Fibroblast of skin of left quadriceps (primary cell): ENCODE measurements at regions not wholly inside any gene's neighbourhood (a gene's known extent, or its start where the extent isn't known, plus 50 kb on each side); places are given as distances from the start of the nearest gene placed in this dataset.

Source experiments
- DNase-seq, 2 experiments: peaks; one replicate each; pipeline ENCODE4 v3.0.0-alpha.2; 2013; ENCODE audit warnings: low read depth in 2 of 2

DNA sequence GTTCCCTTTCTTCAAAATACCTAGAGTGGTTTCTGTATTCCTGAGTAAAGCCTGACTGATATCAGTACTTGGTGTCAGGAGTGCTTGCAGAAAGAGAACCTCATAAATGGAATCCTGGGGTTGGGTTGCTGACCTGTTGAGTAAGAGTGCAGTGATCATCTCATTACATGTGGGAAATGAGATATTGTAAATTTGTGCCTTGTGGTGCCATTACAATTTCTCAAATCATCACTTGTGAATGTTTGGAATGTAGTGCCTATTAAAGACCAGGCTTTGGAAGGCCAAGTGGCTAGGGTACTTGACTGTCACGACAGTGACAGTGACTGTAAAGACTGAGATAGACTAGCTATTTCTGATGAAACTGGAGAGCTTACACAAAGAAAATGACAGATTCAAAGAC is 176.7 kb upstream of the CTTNBP2NL start:
- DNase-seq: no peak

DNA sequence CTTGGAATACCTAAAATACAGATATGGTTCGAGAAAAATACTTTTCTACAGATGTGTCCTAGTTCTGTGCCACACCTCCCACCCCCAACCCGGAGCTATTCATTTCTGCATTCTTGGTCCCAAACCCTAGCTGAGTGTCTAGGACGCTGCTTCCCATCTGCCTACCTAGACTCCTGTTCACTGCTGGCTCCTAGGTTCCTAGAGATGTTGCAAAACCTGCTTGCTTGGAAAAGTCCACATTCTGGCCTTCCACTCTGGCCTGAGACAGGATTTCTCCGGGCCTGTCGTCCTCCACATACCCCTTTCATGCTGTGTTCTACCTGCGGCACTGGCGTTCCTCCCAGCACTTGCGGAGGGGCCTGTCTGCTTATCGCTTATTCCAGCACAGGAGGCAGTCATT is 165.8 kb upstream of the CTTNBP2NL start:
- no peak for DNase-seq

DNA sequence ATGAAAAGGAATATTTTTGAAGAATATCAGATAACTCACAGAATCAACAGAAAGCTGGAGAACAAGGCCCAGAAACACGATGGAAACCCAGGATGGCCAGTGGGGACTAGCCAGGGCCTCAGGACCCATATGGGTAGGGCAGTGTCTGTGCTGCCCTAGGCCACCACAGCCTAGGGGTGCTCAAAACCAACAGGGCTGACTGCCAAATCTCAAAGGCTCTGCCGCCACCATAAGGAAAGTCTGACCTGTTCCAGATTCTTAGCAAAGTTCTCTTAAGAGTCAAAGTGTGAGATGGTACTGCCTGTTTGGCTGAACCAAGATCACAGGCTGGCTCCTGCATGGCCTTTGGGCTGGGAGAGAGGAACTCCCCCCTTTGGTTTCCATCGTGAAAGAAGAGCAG is 164.7 kb upstream of the CTTNBP2NL start:
- no peak for DNase-seq

- no peak for DNase-seq
Measured at GRCh38 chr1:112232848-112233247, 163.2 kb upstream of the CTTNBP2NL start.

- no peak for DNase-seq
Measured at GRCh38 chr1:112234710-112235109, 161.3 kb upstream of the CTTNBP2NL start.

DNA sequence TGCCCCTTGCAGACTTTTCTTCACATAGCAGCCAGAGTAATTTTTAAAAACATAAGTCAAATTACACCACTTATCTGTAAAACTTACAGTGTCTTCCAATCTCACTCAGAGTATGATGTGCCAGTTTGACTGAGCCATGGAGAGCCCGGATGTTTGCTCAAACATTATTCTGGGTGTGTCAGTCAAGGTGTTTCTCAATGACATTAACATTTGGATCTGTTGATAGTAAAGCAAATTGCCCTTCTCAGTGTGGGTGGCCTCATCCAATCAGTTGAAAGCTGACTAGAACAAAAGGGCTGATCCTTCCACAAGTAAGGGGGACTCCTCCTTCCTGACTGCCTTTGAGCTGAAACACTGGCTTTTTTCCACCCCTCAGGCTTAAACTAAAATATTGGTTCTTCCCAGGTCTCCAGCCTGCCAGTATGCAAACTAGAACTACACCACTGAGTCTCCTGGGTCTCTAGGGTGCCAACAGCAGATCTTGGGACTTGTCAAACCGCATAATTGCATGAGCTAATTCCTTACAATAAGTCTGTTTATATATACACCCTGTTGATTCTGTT is 157.9 kb upstream of the CTTNBP2NL start:
- DNase-seq: no peak

DNA sequence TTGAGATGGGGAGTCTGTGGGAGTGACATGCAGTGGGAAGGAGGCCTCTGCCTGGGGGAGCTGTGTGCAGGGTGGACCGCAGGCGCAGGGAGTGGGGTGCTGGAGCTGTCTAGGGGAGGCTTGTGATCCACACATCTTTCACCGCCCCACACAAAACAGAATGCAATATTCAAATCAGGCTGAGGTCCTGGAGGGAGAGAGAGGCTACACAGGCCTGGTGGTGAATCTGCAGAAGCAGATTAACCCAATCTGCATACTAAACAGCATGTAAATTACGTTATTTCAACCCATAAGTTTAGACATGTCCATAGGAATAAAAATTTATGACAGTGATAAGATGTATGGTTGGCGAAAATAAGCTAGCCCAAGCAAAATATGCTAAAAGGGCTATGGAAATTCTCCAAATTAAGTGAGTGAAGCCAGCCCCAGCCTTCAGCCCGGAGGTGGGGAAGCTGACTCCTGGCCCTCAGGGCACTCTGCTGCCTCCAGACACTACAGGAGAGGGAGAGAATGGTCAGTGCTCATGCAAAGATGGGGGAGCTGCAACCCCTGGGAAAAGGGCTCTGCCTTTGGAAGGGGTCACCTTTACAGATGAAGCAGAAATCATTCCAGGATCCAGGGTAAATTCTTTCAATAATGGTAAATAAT is 156.2 kb upstream of the CTTNBP2NL start:
- no peak for DNase-seq

DNA sequence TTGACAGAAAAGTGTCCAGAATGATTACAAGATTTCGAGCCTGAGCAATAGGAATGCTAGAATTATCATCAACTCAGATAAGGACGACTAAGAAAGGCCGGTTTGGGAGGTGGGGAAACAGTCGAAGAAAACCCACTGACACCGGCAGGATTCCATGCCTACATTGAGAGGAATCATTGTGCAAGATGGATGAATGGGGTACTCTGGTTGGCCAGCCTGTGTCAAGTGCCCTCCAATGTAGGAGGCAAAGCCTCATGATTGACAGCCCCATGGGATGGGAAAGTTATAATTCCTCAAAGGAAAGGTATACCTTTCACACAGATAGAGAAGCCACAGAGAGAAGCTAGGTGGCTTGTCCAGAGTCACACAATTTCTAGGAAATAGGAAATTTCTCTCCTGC is 153.5 kb upstream of the CTTNBP2NL start:
- DNase-seq: no peak

DNA sequence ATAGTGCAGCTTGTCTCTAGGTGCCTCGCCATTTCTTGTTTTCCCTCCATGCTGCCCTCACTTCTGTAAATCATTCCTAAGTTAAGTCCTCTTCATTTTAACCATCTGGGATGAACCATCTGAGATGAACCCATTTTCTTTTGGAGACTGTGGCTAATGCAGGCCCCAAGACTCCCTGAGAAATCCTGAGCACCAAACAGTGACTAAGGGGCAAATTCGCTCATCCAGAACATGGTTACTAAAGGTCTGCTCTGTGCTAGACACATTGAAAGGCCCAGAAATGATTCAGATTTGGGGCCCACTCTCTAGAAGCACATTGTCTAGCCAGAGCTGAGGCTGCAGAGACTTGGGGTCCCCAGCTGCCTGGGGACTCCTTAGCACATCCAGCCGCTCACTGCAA is 151.9 kb upstream of the CTTNBP2NL start:
- DNase-seq: no peak

- no peak for DNase-seq
Measured at GRCh38 chr1:112245114-112245513, 150.9 kb upstream of the CTTNBP2NL start.

DNA sequence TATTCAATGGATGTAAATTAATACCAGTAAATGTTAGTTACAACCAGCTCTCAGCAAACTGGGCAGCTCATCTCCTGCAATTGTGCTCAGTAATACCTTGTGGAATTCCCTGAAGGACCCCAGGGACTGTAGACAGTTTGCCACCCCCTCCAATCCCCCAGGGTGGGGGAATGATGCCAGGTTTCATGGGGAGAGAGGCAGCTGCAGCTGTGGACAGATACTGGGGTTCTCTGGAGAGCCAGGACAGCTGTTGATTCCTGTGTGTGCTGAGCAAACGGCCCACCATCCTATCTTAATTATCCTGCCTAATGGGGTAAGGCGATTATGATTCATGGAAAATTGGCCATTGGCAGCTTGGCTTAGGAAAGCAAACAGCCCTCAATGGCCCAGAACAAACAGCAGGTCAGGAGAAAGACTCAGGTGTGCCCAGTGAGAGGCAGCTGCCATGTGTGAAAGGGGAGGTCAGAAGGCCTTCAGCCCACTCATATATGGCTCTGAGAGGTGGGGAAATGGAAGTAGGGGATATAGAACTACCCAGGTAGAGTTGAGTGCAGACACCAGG is 148.9 kb upstream of the CTTNBP2NL start:
- no peak for DNase-seq

DNA sequence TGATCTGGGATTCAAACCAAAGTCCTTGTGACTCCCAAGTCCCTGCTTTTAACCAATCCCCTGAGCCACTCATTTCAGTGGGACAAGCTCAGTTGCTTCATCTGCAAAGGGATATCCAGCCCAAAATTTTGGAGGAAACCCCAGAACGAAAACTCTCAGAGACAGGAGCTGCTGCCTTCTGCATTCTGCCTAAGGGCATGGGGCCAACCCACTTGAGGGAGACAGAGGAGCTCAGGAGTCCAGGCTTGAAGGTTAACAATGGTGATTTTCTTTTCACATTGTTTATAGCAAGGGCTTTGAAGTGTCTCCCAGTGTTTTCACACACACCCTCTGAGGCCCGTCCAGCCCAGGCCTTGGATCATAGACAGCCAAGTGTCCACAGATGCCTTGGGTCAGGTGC is 148.1 kb upstream of the CTTNBP2NL start:
- no peak for DNase-seq

GRCh38 chr1:112250892-112251291 is 145.1 kb upstream of the CTTNBP2NL start:
- no peak for DNase-seq

DNA sequence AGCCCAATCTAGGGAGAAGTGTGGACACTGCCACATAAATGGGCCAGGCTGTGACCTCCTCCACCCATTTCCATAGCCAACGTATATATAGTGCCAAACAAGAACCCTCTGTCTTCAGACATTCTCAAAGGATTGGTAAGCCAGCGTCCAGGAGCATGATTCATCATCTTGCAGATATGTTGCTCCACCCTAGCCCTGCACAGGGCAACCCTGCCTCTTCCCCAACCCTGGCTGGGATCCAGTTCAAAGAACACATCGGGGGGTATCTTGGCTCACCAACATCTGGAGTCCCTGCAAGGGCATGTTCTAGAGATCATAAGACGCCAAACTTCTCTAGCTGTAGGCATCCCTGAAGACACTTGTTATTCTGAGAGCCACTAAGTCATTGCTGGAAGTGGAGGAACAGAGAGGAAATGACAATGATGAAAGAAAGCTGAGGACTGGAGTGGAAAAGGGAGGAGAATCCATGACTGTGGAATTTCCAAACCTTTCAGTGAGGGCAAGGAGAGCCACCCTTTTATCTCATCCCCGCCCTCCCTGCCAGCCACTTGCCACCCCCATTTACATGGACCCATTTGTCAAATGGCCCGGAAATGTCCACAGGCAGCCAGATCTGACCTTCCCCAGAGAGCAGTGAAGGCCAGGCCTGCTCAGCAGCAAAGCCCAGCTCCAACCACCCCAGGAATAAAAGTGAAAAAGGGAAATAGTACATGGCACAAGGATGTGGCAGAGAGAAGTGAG is 144.1 kb upstream of the CTTNBP2NL start:
- no peak for DNase-seq

DNA sequence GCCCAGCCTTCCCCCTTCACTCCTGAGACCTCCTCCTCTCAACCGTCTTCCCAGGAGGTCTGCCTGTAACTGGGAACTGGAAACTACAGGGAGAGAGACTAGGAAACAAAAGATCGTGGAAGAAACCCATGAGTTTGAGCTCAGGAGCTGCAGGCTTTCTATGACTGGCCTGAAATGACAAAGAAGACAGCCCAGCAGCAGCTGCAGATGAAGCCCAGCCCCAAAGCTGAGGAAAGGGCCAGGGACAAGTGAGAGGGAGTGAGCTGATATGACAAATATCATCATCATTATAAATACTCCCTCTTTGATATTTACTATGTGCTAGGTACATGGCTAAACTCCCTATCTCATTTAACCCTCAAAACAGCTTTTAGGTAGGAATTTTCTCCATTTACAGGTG is 142.6 kb upstream of the CTTNBP2NL start:
- DNase-seq: no peak

DNA sequence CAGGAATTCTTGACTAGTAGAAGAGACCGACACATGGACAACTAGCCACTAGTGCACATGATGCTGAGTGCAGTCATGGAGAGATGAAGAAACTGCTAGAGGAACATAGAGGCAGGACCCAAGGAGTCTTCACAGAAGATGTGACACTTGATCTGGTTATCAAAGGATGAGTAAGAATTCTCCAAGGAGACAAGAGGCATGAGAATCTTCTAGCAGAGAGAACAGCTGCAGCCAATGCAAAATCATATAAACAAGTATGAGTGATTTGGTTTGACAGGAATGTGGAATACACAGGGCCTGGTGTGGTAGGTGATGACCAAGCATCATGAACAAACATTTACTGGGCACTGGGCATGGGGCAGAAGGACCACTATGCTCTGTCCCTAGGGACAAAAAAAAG is 140.9 kb upstream of the CTTNBP2NL start:
- no peak for DNase-seq

GRCh38 chr1:112256411-112256810 is 139.6 kb upstream of the CTTNBP2NL start:
- no peak for DNase-seq

DNA sequence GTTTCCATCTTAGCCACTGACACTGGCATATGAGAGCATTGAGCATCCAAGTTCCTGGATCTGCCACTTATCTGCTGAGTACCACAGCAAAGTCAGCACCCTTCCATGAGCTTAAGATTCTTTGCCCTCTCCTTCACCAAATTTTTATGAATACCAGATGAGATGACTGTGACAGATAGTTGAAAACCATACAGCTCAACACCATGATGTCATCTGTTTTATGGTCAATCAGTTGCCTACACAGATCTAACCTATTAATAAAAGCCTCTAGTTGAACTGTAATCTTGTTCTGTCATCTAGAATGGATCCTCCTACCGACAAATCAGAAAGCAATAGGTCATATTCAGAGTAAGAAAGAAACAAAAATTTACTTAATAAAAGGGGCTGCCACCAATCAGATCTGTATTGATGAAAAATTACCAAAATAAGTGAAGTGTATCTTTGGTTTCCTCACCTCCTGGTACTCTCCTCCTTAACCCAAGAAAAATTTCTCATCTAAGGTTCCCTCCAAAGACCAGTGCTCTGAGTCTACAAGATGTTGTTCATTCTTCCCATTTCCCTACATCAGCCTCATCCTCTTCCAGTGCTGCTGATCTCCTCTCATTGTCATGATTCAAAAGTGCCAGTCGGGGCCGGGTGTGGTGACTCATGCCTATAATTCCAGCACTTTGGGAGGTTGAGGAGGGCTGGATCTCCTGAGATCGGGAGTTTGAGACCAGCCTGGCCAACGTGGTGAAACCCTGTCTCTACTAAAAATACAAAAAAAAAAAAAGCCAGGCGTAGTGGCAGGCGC is 138.8 kb upstream of the CTTNBP2NL start:
- no peak for DNase-seq

DNA sequence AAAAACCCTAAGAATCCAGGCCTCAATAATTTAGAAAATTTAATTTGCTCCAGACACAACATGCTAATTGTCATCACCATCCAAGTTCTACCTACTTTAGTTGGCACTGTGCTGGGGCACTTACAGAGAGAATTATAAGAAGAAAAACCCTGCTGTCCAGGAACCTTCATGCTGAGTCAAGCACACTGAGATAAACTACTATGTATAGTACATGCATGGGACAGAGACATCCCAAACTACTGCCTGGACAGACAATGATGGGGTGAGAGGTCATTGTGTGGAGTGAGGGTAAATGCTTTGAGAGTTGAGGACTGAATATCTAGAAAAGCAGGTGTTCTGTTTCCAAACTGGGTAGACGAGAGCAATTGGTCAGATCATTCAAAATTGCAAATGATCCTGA is 135.3 kb upstream of the CTTNBP2NL start:
- no peak for DNase-seq

GRCh38 chr1:112262316-112262715 is 133.7 kb upstream of the CTTNBP2NL start:
- no peak for DNase-seq

DNA sequence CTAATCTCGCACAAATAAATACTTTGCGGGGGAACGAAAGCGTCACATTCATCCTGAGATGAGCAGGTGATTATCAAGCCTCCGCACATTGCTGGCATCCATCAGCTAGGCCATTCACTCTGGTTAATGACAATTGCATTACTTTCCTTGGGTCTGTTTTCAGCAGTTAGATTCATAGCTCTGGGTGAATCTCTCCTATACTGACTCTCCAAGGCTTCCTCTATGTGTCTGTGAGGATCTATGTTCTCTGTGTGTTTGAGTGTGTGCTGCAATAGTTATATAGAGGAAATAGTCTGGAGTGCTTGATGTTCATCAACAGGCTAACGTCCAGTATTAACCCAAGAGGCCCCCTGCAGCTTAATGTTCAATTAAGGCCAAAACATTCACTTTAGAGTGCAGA is 133.0 kb upstream of the CTTNBP2NL start:
- no peak for DNase-seq

GRCh38 chr1:112263453-112263852 is 132.6 kb upstream of the CTTNBP2NL start:
- DNase-seq: no peak
